ENCODE measurements at regions not wholly inside any gene's neighbourhood (a gene's known extent, or its start where the extent isn't known, plus 50 kb on each side); places are given as distances from the start of the nearest gene placed in this dataset.

GRCh38 chr9:1761807-1762206 is 253.3 kb upstream of the SMARCA2 start:
- Mint-ChIP-seq H3K27ac (no peak overlapping the region), H3K9me3 (peaks cover 59% of the 10 kb centered on the region), H3K4me1 (ENCODE audit: low read depth) (no peaks in the 10 kb centered on the region), H3K27me3 (ENCODE audit: insufficient read depth) (peaks cover 1% of the 10 kb centered on the region), H3K4me3 (no peak overlapping the region), H3K36me3 (ENCODE audit: low read depth) (peaks cover 6% of the 10 kb centered on the region; the same call in 1 of the 2 replicates)
- no peak for TF ChIP-seq CTCF (IDR thresholded peaks at IDR 0.05)
- no peak for DNase-seq

GRCh38 chr9:1766042-1766441 is 249.1 kb upstream of the SMARCA2 start:
- peaks cover 43% of the 10 kb centered on the region for H3K9me3 Mint-ChIP-seq
- no peak overlapping the region for H3K27ac Mint-ChIP-seq
- peaks cover 5% of the 10 kb centered on the region; the same call in 1 of the 2 replicates for H3K36me3 Mint-ChIP-seq (ENCODE audit: low read depth)
- peaks cover 1% of the 10 kb centered on the region for H3K27me3 Mint-ChIP-seq (ENCODE audit: insufficient read depth)
- H3K4me1 Mint-ChIP-seq (ENCODE audit: low read depth), result no peaks in the 10 kb centered on the region
- DNase-seq, result no peak
- no peak for TF ChIP-seq CTCF (IDR thresholded peaks at IDR 0.05)
- H3K4me3 Mint-ChIP-seq, result no peak overlapping the region

GRCh38 chr9:1768561-1768960 is 246.6 kb upstream of the SMARCA2 start:
- Mint-ChIP-seq H3K27me3 (ENCODE audit: insufficient read depth) (peaks cover 1% of the 10 kb centered on the region), H3K36me3 (ENCODE audit: low read depth) (peaks cover 5% of the 10 kb centered on the region; the same call in 1 of the 2 replicates), H3K9me3 (peaks cover 37% of the 10 kb centered on the region), H3K27ac (no peak overlapping the region), H3K4me3 (no peak overlapping the region), H3K4me1 (ENCODE audit: low read depth) (no peaks in the 10 kb centered on the region)
- no peak for TF ChIP-seq CTCF (IDR thresholded peaks at IDR 0.05)
- no peak for DNase-seq

GRCh38 chr9:1771094-1771789 is 243.9 kb upstream of the SMARCA2 start:
- Mint-ChIP-seq H3K27ac (no peak overlapping the region), H3K4me1 (ENCODE audit: low read depth) (no peaks in the 10 kb centered on the region), H3K9me3 (peaks cover 37% of the 10 kb centered on the region), H3K36me3 (ENCODE audit: low read depth) (peaks cover 5% of the 10 kb centered on the region; the same call in 1 of the 2 replicates), H3K4me3 (no peak overlapping the region), H3K27me3 (ENCODE audit: insufficient read depth) (no peaks in the 10 kb centered on the region)
- no peak for DNase-seq
- no peak for TF ChIP-seq CTCF (IDR thresholded peaks at IDR 0.05)

GRCh38 chr9:1775230-1775629 is 239.9 kb upstream of the SMARCA2 start:
- no peak overlapping the region for H3K27ac Mint-ChIP-seq

More at GRCh38 chr9:1775230-1775629, 239.9 kb upstream of the SMARCA2 start:
- H3K9me3 Mint-ChIP-seq, result peaks cover 42% of the 10 kb centered on the region
- no peak overlapping the region for H3K4me3 Mint-ChIP-seq
- no peak for DNase-seq
- TF ChIP-seq CTCF (IDR thresholded peaks at IDR 0.05), result no peak
- H3K36me3 Mint-ChIP-seq (ENCODE audit: low read depth), result no peaks in the 10 kb centered on the region; the same call in 1 of the 2 replicates
- H3K4me1 Mint-ChIP-seq (ENCODE audit: low read depth), result no peaks in the 10 kb centered on the region
- no peaks in the 10 kb centered on the region for H3K27me3 Mint-ChIP-seq (ENCODE audit: insufficient read depth)
